GM12865 (cell line): ENCODE measurements at regions not wholly inside any gene's neighbourhood (a gene's known extent, or its start where the extent isn't known, plus 50 kb on each side); places are given as distances from the start of the nearest gene placed in this dataset.
"Not testable (repeated sequence)": the region's sequence is repeated elsewhere in the genome, so short reads cannot be mapped to it uniquely, and the experiment has no call there.

Source experiments
- DNase-seq: peaks from one replicate; pipeline ENCODE4 v3.0.0; 2010; ENCODE audit warnings: low read depth
- H3K4me3 ChIP-seq: 2 replicates; pipeline ENCODE4 v1.5.1; 2011; ENCODE audit warnings: mild to moderate bottlenecking, low read depth, low read length, control low read depth
- TF ChIP-seq, protein P1 (sequence below): IDR thresholded peaks from 2 replicates; pipeline ENCODE4 v1.5.1; 2011; ENCODE audit warnings: low read length, control low read depth, low read depth, inconsistent platforms; ENCODE audit not compliant: insufficient read depth; ENCODE audit errors: missing control alignments

GRCh38 chr6:14401246-14401645 is 283.7 kb downstream of the CD83 start:
- H3K4me3 ChIP-seq, result no peak overlapping the region
- DNase-seq, result no peak
- TF ChIP-seq, protein P1, sequence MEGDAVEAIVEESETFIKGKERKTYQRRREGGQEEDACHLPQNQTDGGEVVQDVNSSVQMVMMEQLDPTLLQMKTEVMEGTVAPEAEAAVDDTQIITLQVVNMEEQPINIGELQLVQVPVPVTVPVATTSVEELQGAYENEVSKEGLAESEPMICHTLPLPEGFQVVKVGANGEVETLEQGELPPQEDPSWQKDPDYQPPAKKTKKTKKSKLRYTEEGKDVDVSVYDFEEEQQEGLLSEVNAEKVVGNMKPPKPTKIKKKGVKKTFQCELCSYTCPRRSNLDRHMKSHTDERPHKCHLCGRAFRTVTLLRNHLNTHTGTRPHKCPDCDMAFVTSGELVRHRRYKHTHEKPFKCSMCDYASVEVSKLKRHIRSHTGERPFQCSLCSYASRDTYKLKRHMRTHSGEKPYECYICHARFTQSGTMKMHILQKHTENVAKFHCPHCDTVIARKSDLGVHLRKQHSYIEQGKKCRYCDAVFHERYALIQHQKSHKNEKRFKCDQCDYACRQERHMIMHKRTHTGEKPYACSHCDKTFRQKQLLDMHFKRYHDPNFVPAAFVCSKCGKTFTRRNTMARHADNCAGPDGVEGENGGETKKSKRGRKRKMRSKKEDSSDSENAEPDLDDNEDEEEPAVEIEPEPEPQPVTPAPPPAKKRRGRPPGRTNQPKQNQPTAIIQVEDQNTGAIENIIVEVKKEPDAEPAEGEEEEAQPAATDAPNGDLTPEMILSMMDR, result no peak

- TF ChIP-seq, protein P1, result no peak
- no peak overlapping the region for H3K4me3 ChIP-seq
- no peak for DNase-seq
Measured at GRCh38 chr6:14406614-14407331, 289.2 kb downstream of the CD83 start.

DNA sequence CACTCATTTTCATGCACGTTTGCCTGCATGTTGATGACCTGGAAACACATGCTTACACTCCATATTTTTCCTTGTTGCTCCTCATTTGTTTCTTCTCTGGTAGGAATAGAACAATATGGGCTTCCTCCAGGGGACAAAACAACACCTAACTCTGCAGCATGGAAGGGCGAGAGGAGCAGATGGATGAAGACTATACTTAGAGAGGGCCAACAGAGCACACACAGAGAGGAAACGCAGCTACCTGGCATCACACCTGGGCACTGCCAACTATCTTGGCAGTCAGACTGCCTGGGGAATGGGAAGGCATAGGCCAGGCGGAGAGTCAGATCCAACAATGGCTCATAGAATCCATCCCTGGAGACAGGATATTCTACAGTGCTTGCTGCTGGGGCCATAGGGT is 290.9 kb downstream of the CD83 start:
- DNase-seq, result no peak
- TF ChIP-seq, protein P1, result no peak
- H3K4me3 ChIP-seq, result no peak overlapping the region

DNA sequence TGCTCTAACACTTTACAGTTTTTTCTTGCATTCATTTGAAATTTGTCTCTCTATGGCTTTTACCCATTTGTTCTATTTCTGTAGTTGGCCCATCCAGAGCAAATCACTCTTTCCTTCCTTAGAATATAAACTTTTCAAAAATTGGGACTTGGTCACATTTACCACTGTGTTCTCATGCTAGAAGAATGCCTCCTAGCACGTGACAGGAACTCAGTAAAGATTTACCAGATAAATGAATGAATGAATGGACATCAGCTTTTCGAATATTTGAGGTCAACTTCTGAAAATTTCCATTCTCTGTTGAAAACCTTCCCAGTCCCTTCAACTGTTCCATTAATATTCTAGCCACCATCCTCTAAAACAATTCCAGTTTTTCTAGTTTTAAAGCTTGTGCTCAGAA is 294.5 kb downstream of the CD83 start:
- no peak for DNase-seq
- TF ChIP-seq, protein P1, result no peak
- H3K4me3 ChIP-seq, result no peak overlapping the region

- TF ChIP-seq, protein P1, result no peak
- DNase-seq, result no peak
- no peak overlapping the region for H3K4me3 ChIP-seq
Measured at GRCh38 chr6:14415452-14415851, 297.9 kb downstream of the CD83 start.

DNA sequence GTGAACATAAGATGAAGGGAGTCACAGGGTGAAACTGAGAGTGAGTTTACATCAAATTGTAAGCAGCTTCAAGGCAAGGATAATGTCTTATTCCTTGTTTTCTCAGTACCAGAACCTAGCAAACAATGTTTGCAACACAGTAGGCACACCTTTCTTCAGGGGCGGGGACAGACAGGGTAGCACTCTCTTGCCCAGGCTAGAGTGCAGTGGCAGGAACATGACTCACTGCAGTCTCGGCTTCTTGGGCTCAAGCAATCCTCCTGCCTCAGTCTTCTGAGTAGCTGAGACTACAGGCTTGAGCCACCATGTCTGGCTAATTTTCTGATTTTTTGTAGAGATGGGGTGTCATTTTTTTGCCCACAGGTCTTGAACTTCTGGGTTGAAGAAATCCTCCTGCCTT is 299.8 kb downstream of the CD83 start:
- TF ChIP-seq, protein P1, result no peak
- no peak for DNase-seq

DNA sequence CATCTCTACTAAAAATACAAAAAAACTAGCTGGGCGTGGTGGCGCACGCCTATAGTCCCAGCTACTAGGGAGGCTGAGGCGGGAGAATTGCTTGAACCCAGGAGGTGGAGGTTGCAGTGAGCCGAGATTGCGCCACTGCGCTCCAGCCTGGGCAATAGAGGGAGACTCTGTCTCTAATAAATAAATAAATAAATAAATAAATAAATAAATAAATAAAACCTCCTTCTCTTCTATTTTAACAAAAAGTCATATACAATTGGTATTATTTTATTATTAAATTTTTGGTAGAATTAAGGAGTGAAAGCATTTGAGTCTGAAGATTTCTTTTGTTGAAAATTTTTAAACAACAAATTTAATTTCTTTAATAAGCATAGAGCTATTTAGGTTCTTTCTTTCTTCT is 301.7 kb downstream of the CD83 start:
- not testable (repeated sequence) for H3K4me3 ChIP-seq, DNase-seq

More for the DNA sequence above, 299.8 kb downstream of the CD83 start:
- no peak overlapping the region for H3K4me3 ChIP-seq
